AG09319 (cell line): ENCODE measurements at regions not wholly inside any gene's neighbourhood (a gene's known extent, or its start where the extent isn't known, plus 50 kb on each side); places are given as distances from the start of the nearest gene placed in this dataset.
"Not testable (repeated sequence)": the region's sequence is repeated elsewhere in the genome, so short reads cannot be mapped to it uniquely, and the experiment has no call there.

Experiments
- DNase-seq: peaks from one replicate; pipeline ENCODE4 v3.0.0-alpha.2; 2010; ENCODE audit warnings: low read depth; ENCODE audit errors: extremely low read depth
- CTCF ChIP-seq: IDR thresholded peaks from 2 replicates; pipeline ENCODE4 v1.5.1; 2011; ENCODE audit warnings: low read depth, mild to moderate bottlenecking, inconsistent platforms, low read length, moderate library complexity

DNA sequence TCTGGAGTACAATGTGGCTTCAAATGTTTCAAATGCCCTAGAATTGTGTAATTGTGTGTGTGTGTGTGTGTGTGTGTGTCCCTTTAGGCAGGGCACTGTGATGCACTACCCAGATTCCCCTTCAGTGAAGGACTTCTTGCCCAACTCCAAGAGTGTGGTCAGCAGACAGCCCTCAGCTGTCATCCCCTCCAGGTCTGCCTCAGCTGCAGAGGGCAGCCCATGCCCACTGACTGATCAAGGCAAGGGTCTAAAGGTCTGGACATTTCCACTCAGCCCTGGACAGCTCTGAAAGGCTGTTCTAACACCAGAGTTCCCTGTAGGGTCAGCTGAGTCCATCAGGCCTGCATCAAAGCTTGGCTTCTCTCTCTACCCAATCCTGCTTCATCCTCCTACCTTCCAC, 83.9 kb upstream of the USP9X start:
- TF ChIP-seq CTCF = no peak
- DNase-seq = no peak

- no peak for TF ChIP-seq CTCF
- DNase-seq = no peak
These were observed 83.2 kb upstream of the USP9X start for GRCh38 chrX:41002026-41002425.

GRCh38 chrX:41003506-41004270, 81.6 kb upstream of the USP9X start:
- DNase-seq = no peak
- TF ChIP-seq CTCF = no peak

DNA sequence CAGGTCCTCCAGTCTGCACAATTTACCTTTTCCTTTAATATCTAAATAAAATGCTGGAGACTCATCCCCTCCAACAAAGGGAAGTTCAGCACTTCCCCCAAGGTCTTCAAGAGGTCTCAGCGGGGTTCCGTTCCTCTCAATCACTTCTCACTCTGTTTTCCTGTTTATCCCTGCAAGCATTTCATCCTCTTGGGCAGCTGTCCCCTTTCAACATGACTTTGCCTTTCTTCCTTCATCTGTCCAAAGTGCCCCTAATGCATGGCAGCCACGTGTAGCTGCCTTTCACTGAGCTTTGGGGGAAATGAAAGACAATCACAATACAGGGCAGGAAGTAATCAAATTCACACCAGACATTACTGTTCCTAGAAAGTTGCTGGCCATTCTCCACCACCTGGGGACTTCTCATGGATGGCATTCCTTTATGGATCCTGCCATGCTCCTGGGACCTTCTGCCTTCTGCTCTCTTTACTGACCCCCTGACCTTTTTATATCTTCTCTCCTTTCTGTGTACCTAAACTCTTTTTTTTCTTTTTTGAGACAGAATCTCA, 79.7 kb upstream of the USP9X start:
- no peak for DNase-seq
- TF ChIP-seq CTCF = no peak

DNA sequence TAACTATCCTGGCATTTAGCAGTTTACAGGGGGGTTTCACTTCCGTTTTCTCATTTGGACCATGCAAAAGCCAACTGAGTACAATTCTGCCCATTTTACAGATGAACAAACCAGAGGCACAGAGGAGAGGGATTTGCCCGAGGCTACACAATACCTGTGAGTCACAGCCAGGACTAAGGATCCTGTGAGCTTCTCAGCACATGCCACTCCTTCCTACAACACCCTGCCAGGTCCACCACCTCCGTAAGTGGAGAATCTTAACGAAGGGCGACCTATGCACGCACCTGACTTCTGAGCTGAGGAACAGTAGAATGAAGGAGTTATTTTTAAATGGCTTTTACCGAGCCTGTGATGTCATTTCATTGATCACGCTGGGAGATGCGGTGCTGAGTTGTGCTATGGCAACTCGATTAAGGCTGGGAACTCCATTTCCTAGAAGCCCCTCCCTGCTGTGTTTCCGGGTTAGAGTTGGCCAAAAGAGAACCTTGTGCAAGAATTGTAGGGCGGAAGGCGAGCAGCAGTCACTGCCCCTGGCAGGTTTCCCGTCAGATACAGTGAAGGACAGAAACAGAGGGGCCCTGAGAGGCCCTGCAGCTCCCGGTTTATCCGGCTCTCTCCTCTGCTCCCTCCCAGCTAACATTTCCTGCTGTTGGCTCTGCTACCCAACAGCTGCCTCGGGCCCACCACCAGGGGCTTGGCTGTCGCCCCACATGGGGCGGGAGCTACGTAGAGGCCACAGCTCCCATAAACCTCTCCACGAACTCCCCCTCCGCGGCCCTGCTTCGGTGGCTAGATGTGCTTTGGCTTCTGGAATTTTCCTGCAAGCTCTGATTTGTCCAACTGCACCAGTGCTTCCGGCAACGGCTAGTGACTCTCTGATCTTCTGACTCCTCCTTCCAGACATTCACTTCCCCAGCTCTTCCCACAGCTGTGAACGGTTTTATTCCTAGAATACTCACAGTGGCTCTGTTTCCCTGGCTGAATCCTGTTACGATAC, 75.1 kb upstream of the USP9X start:
- peak; percentile 67 for DNase-seq
- TF ChIP-seq CTCF = no peak; the same call in 1 of the 2 replicates

DNA sequence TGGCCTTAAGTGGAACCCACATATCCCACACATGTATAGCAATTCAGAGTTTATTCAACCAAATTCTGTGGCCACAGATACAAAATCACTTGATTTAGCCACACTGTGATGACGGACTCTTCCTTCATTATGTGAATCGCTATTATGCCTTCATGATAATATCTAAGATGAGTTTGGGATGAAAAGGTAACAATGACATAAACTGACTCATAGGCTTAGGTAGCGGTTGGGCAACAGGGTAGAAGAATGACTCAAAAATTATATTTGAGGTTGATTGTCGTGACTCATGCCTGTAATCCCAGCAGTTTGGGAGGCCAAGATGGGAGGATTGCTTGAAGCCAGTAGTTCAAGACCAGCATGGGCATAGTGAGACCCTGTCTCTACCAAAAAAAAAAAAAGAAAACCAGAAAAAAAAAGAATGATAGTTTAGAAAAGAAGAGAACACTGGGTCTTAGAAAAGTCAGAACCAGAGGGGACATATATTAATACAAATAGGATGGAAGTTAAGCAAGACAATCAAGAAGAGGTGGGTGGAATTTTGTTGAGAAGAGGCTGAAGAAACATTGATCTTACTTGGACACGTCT, 70.4 kb upstream of the USP9X start:
- DNase-seq = no peak

DNA sequence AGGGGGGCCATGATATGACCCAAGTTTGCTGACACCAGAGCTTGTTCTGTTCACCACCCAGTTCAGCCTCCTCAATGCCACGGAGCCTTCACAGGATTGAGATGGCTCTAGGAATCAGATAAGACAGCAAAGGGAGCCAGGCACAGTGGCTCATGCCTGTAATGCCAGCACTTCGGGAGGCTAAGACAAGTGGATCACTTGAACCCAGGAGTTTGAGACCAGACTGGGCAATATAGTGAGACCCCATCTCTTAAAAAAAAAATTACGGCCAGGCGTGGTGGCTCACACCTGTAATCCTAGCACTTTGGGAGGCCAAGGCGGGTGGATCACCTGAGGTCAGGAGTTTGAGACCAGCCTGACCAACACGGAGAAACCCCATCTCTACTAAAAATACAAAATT, 67.5 kb upstream of the USP9X start:
- DNase-seq = not testable (repeated sequence)

More for the DNA sequence above, 70.4 kb upstream of the USP9X start:
- TF ChIP-seq CTCF = no peak

GRCh38 chrX:41018391-41019040, 66.7 kb upstream of the USP9X start:
- DNase-seq = not testable (repeated sequence)
